ENCODE measurements at regions not wholly inside any gene's neighbourhood (a gene's known extent, or its start where the extent isn't known, plus 50 kb on each side); places are given as distances from the start of the nearest gene placed in this dataset.
"Not testable (repeated sequence)": the region's sequence is repeated elsewhere in the genome, so short reads cannot be mapped to it uniquely, and the experiment has no call there.

- no peak for DNase-seq (ENCODE audit: low spot score)
These were observed 378.8 kb downstream of the MED13L start for GRCh38 chr12:115898670-115899069.

GRCh38 chr12:115897729-115898128 is 379.8 kb downstream of the MED13L start:
- no peak for DNase-seq (ENCODE audit: low spot score)

GRCh38 chr12:115895247-115895646 is 382.2 kb downstream of the MED13L start:
- DNase-seq (ENCODE audit: low spot score), result no peak

GRCh38 chr12:115891556-115892164 is 385.8 kb downstream of the MED13L start:
- DNase-seq (ENCODE audit: low spot score), result no peak

- no peak for DNase-seq (ENCODE audit: low spot score)
These were observed 390.8 kb downstream of the MED13L start for GRCh38 chr12:115886666-115887065.

GRCh38 chr12:115885040-115885690 is 392.3 kb downstream of the MED13L start:
- DNase-seq (ENCODE audit: low spot score), result no peak

GRCh38 chr12:115882936-115883335 is 394.6 kb downstream of the MED13L start:
- no peak for DNase-seq (ENCODE audit: low spot score)

- DNase-seq (ENCODE audit: low spot score), result no peak
These were observed 397.3 kb downstream of the MED13L start for GRCh38 chr12:115880238-115880637.

GRCh38 chr12:115879354-115879753 is 398.1 kb downstream of the MED13L start:
- no peak for DNase-seq (ENCODE audit: low spot score)

- DNase-seq (ENCODE audit: low spot score), result no peak
These were observed 403.9 kb downstream of the MED13L start for GRCh38 chr12:115873451-115874082.

GRCh38 chr12:115872919-115873357 is 404.6 kb downstream of the MED13L start:
- DNase-seq (ENCODE audit: low spot score), result no peak

GRCh38 chr12:115872212-115872611 is 405.3 kb downstream of the MED13L start:
- no peak for DNase-seq (ENCODE audit: low spot score)

- DNase-seq (ENCODE audit: low spot score), result peak; percentile 30
These were observed 405.8 kb downstream of the MED13L start for GRCh38 chr12:115871714-115872113.

- no peak for DNase-seq (ENCODE audit: low spot score)
These were observed 407.0 kb downstream of the MED13L start for GRCh38 chr12:115870510-115870909.

- no peak for DNase-seq (ENCODE audit: low spot score)
These were observed 407.5 kb downstream of the MED13L start for GRCh38 chr12:115870021-115870420.

- DNase-seq (ENCODE audit: low spot score), result no peak
These were observed 407.9 kb downstream of the MED13L start for GRCh38 chr12:115869604-115870003.

- no peak for DNase-seq (ENCODE audit: low spot score)
These were observed 408.9 kb downstream of the MED13L start for GRCh38 chr12:115868624-115869023.

GRCh38 chr12:115867854-115868253 is 409.6 kb downstream of the MED13L start:
- DNase-seq (ENCODE audit: low spot score), result no peak

GRCh38 chr12:115866909-115867525 is 410.5 kb downstream of the MED13L start:
- DNase-seq (ENCODE audit: low spot score), result no peak

GRCh38 chr12:115866281-115866680 is 411.2 kb downstream of the MED13L start:
- DNase-seq (ENCODE audit: low spot score), result not testable (repeated sequence)

GRCh38 chr12:115864396-115864795 is 413.1 kb downstream of the MED13L start:
- DNase-seq (ENCODE audit: low spot score), result no peak

- DNase-seq (ENCODE audit: low spot score), result no peak
These were observed 416.9 kb downstream of the MED13L start for GRCh38 chr12:115860619-115861018.

- DNase-seq (ENCODE audit: low spot score), result no peak
These were observed 418.3 kb downstream of the MED13L start for GRCh38 chr12:115859231-115859630.
